ENCODE measurements at regions not wholly inside any gene's neighbourhood (a gene's known extent, or its start where the extent isn't known, plus 50 kb on each side); places are given as distances from the start of the nearest gene placed in this dataset.

GRCh38 chr1:87806379-87807094, 477.9 kb downstream of the LMO4 start:
- Histone ChIP-seq H3K9ac (ENCODE audit: low read depth, low read length) (no peak overlapping the region), H3K4me1 (ENCODE audit: insufficient read depth, low read length) (peaks cover 6% of the 10 kb centered on the region; the same call in 1 of the 2 replicates), H3K36me3 (ENCODE audit: insufficient read depth, low read length) (no peaks in the 10 kb centered on the region), H3K9me3 (ENCODE audit: control insufficient read depth, insufficient read depth, low read length) (no peaks in the 10 kb centered on the region)

- H3K9me3 ChIP-seq (ENCODE audit: control insufficient read depth, insufficient read depth, low read length): no peaks in the 10 kb centered on the region
- no peak overlapping the region for H3K9ac ChIP-seq (ENCODE audit: low read depth, low read length)
- H3K4me1 ChIP-seq (ENCODE audit: insufficient read depth, low read length): peaks cover 6% of the 10 kb centered on the region; the same call in 1 of the 2 replicates
- H3K36me3 ChIP-seq (ENCODE audit: insufficient read depth, low read length): no peaks in the 10 kb centered on the region
These were observed 481.5 kb downstream of the LMO4 start for GRCh38 chr1:87810166-87810565.

- H3K4me1 ChIP-seq (ENCODE audit: insufficient read depth, low read length): no peaks in the 10 kb centered on the region
- no peaks in the 10 kb centered on the region for H3K36me3 ChIP-seq (ENCODE audit: insufficient read depth, low read length)
- no peak overlapping the region for H3K9ac ChIP-seq (ENCODE audit: low read depth, low read length)
- H3K9me3 ChIP-seq (ENCODE audit: control insufficient read depth, insufficient read depth, low read length): no peaks in the 10 kb centered on the region
These were observed 484.3 kb downstream of the LMO4 start for GRCh38 chr1:87812871-87813577.

- Histone ChIP-seq H3K4me1 (ENCODE audit: insufficient read depth, low read length) (no peaks in the 10 kb centered on the region), H3K36me3 (ENCODE audit: insufficient read depth, low read length) (no peaks in the 10 kb centered on the region), H3K9ac (ENCODE audit: low read depth, low read length) (no peak overlapping the region), H3K9me3 (ENCODE audit: control insufficient read depth, insufficient read depth, low read length) (no peaks in the 10 kb centered on the region)
These were observed 485.9 kb downstream of the LMO4 start for GRCh38 chr1:87814573-87814972.

- no peak overlapping the region for H3K9ac ChIP-seq (ENCODE audit: low read depth, low read length)
- H3K4me1 ChIP-seq (ENCODE audit: insufficient read depth, low read length): no peaks in the 10 kb centered on the region; the same call in 1 of the 2 replicates
- H3K9me3 ChIP-seq (ENCODE audit: control insufficient read depth, insufficient read depth, low read length): no peaks in the 10 kb centered on the region
- H3K36me3 ChIP-seq (ENCODE audit: insufficient read depth, low read length): no peaks in the 10 kb centered on the region
These were observed 488.0 kb downstream of the LMO4 start for GRCh38 chr1:87816646-87817045.

- H3K4me1 ChIP-seq (ENCODE audit: insufficient read depth, low read length): no peaks in the 10 kb centered on the region; the same call in 1 of the 2 replicates
- no peaks in the 10 kb centered on the region for H3K36me3 ChIP-seq (ENCODE audit: insufficient read depth, low read length)
- H3K9ac ChIP-seq (ENCODE audit: low read depth, low read length): no peak overlapping the region
- no peaks in the 10 kb centered on the region for H3K9me3 ChIP-seq (ENCODE audit: control insufficient read depth, insufficient read depth, low read length)
These were observed 492.1 kb downstream of the LMO4 start for GRCh38 chr1:87820668-87821334.

- no peaks in the 10 kb centered on the region; the same call in 1 of the 2 replicates for H3K4me1 ChIP-seq (ENCODE audit: insufficient read depth, low read length)
- no peaks in the 10 kb centered on the region for H3K36me3 ChIP-seq (ENCODE audit: insufficient read depth, low read length)
- H3K9ac ChIP-seq (ENCODE audit: low read depth, low read length): no peak overlapping the region
- H3K9me3 ChIP-seq (ENCODE audit: control insufficient read depth, insufficient read depth, low read length): no peaks in the 10 kb centered on the region
These were observed 492.6 kb downstream of the LMO4 start for GRCh38 chr1:87821335-87821697.

GRCh38 chr1:87826681-87827251, 498.1 kb downstream of the LMO4 start:
- no peaks in the 10 kb centered on the region for H3K36me3 ChIP-seq (ENCODE audit: insufficient read depth, low read length)
- H3K4me1 ChIP-seq (ENCODE audit: insufficient read depth, low read length): no peaks in the 10 kb centered on the region
- no peak overlapping the region for H3K9ac ChIP-seq (ENCODE audit: low read depth, low read length)
- H3K9me3 ChIP-seq (ENCODE audit: control insufficient read depth, insufficient read depth, low read length): no peaks in the 10 kb centered on the region

- no peaks in the 10 kb centered on the region for H3K4me1 ChIP-seq (ENCODE audit: insufficient read depth, low read length)
These were observed 500.7 kb downstream of the LMO4 start for GRCh38 chr1:87829360-87829759.

GRCh38 chr1:87830432-87830978, 501.8 kb downstream of the LMO4 start:
- Histone ChIP-seq H3K4me1 (ENCODE audit: insufficient read depth, low read length) (peaks cover 7% of the 10 kb centered on the region; the same call in 1 of the 2 replicates), H3K36me3 (ENCODE audit: insufficient read depth, low read length) (no peaks in the 10 kb centered on the region), H3K9me3 (ENCODE audit: control insufficient read depth, insufficient read depth, low read length) (no peaks in the 10 kb centered on the region), H3K9ac (ENCODE audit: low read depth, low read length) (no peak overlapping the region)

More at GRCh38 chr1:87829360-87829759, 500.7 kb downstream of the LMO4 start:
- Histone ChIP-seq H3K36me3 (ENCODE audit: insufficient read depth, low read length) (no peaks in the 10 kb centered on the region), H3K9me3 (ENCODE audit: control insufficient read depth, insufficient read depth, low read length) (no peaks in the 10 kb centered on the region), H3K9ac (ENCODE audit: low read depth, low read length) (no peak overlapping the region)

- peaks cover 7% of the 10 kb centered on the region; the same call in 1 of the 2 replicates for H3K4me1 ChIP-seq (ENCODE audit: insufficient read depth, low read length)
- H3K36me3 ChIP-seq (ENCODE audit: insufficient read depth, low read length): no peaks in the 10 kb centered on the region
- H3K9ac ChIP-seq (ENCODE audit: low read depth, low read length): no peak overlapping the region
- H3K9me3 ChIP-seq (ENCODE audit: control insufficient read depth, insufficient read depth, low read length): no peaks in the 10 kb centered on the region
These were observed 504.5 kb downstream of the LMO4 start for GRCh38 chr1:87833166-87833565.

- no peaks in the 10 kb centered on the region for H3K36me3 ChIP-seq (ENCODE audit: insufficient read depth, low read length)
- no peak overlapping the region for H3K9ac ChIP-seq (ENCODE audit: low read depth, low read length)
- no peaks in the 10 kb centered on the region for H3K9me3 ChIP-seq (ENCODE audit: control insufficient read depth, insufficient read depth, low read length)
- H3K4me1 ChIP-seq (ENCODE audit: insufficient read depth, low read length): peaks cover 7% of the 10 kb centered on the region; the same call in 1 of the 2 replicates
These were observed 505.5 kb downstream of the LMO4 start for GRCh38 chr1:87834151-87834550.

- Histone ChIP-seq H3K36me3 (ENCODE audit: insufficient read depth, low read length) (no peaks in the 10 kb centered on the region), H3K4me1 (ENCODE audit: insufficient read depth, low read length) (peaks cover 7% of the 10 kb centered on the region; the same call in 1 of the 2 replicates), H3K9ac (ENCODE audit: low read depth, low read length) (no peak overlapping the region), H3K9me3 (ENCODE audit: control insufficient read depth, insufficient read depth, low read length) (no peaks in the 10 kb centered on the region)
These were observed 506.3 kb downstream of the LMO4 start for GRCh38 chr1:87834941-87835340.

- no peaks in the 10 kb centered on the region for H3K9me3 ChIP-seq (ENCODE audit: control insufficient read depth, insufficient read depth, low read length)
- H3K4me1 ChIP-seq (ENCODE audit: insufficient read depth, low read length): no peaks in the 10 kb centered on the region
- no peaks in the 10 kb centered on the region for H3K36me3 ChIP-seq (ENCODE audit: insufficient read depth, low read length)
- H3K9ac ChIP-seq (ENCODE audit: low read depth, low read length): no peak overlapping the region
These were observed 512.1 kb downstream of the LMO4 start for GRCh38 chr1:87840767-87841166.

Measured in ES-I3 (cell line).